Brain microvascular endothelial cell (primary cell): ENCODE measurements at regions not wholly inside any gene's neighbourhood (a gene's known extent, or its start where the extent isn't known, plus 50 kb on each side); places are given as distances from the start of the nearest gene placed in this dataset.

ENCODE experiments used
- DNase-seq: peaks from one replicate; pipeline ENCODE4 v3.0.0-alpha.2; 2020
- H3K27ac ChIP-seq: fragments of 250-450 bp; sonication (Bioruptor Pico); 2 replicates; pipeline ENCODE4 v1.5.1; 2020; ENCODE audit warnings: mild to moderate bottlenecking, moderate library complexity
- H3K27me3 ChIP-seq: fragments of 250-450 bp; sonication (Bioruptor Pico); replicated peaks from 2 replicates; pipeline ENCODE4 v1.5.1; 2020; ENCODE audit warnings: mild to moderate bottlenecking
- H3K36me3 ChIP-seq: fragments of 250-450 bp; sonication (Bioruptor Pico); replicated peaks from 2 replicates; pipeline ENCODE4 v1.5.1; 2020; ENCODE audit warnings: mild to moderate bottlenecking
- H3K4me3 ChIP-seq: 2 replicates; pipeline ENCODE4 v1.5.1; 2011; ENCODE audit warnings: low read depth, mild to moderate bottlenecking, control low read depth, low read length, moderate library complexity
- in situ Hi-C: cut with HindIII; loops from 2 replicates; pipeline ENCODE4 v1.10.0; 2017; ENCODE audit warnings: low sequenced_read_pairs, low pct_ligation_motif_present
- TF ChIP-seq, protein P1 (sequence below): IDR thresholded peaks from 2 replicates; pipeline ENCODE4 v1.5.1; 2011; ENCODE audit warnings: low read depth, mild to moderate bottlenecking, moderate library complexity, low read length, control low read depth, inconsistent platforms; ENCODE audit errors: missing control alignments

DNA sequence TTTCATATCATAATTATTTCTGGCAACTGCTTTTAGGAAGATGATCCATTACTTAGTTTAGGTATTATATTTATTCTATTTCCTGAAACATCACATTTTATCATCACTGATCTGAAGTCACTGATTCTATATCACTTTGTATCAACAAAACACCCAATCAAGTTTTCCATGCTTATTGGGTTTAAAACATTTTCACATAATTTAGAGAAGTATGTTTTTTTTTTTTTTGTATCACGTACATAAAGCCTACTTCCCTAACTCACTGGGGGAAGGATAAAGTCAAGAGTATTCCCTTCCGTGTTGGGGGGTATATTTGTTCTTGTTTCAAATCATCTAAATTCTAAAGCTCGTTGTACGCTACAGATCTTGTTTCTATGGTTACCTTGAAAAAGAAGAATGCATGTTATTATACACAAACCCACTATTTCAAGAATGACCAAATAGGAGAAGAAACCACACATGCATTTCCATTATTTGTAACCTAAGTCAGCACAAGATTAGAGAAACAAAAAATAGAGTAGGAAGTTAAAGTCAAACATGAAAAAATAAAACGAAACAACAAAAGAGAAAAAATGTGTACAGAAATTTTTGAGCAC, 637.2 kb upstream of the MIR17HG start:
- no peak overlapping the region for H3K27ac ChIP-seq
- H3K27me3 ChIP-seq, result no peaks in the 10 kb centered on the region
- in situ Hi-C loops, result no loop called here
- TF ChIP-seq, protein P1, sequence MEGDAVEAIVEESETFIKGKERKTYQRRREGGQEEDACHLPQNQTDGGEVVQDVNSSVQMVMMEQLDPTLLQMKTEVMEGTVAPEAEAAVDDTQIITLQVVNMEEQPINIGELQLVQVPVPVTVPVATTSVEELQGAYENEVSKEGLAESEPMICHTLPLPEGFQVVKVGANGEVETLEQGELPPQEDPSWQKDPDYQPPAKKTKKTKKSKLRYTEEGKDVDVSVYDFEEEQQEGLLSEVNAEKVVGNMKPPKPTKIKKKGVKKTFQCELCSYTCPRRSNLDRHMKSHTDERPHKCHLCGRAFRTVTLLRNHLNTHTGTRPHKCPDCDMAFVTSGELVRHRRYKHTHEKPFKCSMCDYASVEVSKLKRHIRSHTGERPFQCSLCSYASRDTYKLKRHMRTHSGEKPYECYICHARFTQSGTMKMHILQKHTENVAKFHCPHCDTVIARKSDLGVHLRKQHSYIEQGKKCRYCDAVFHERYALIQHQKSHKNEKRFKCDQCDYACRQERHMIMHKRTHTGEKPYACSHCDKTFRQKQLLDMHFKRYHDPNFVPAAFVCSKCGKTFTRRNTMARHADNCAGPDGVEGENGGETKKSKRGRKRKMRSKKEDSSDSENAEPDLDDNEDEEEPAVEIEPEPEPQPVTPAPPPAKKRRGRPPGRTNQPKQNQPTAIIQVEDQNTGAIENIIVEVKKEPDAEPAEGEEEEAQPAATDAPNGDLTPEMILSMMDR, result no peak
- DNase-seq, result no peak
- no peaks in the 10 kb centered on the region for H3K36me3 ChIP-seq
- H3K4me3 ChIP-seq, result no peak overlapping the region

GRCh38 chr13:90713441-90714133, 633.9 kb upstream of the MIR17HG start:
- Histone ChIP-seq H3K4me3 (no peak overlapping the region), H3K36me3 (no peaks in the 10 kb centered on the region), H3K27ac (no peak overlapping the region), H3K27me3 (no peaks in the 10 kb centered on the region)
- in situ Hi-C loops, result no loop called here
- no peak for DNase-seq
- TF ChIP-seq, protein P1, result no peak

GRCh38 chr13:90715485-90715884, 632.0 kb upstream of the MIR17HG start:
- in situ Hi-C loops, result no loop called here
- no peaks in the 10 kb centered on the region for H3K27me3 ChIP-seq
- no peaks in the 10 kb centered on the region for H3K36me3 ChIP-seq
- TF ChIP-seq, protein P1, result no peak
- H3K4me3 ChIP-seq, result no peak overlapping the region
- no peak overlapping the region for H3K27ac ChIP-seq
- DNase-seq, result no peak

GRCh38 chr13:90717451-90717936, 630.0 kb upstream of the MIR17HG start:
- TF ChIP-seq, protein P1, result no peak
- Histone ChIP-seq H3K36me3 (no peaks in the 10 kb centered on the region), H3K27ac (no peak overlapping the region), H3K27me3 (no peaks in the 10 kb centered on the region), H3K4me3 (no peak overlapping the region)
- in situ Hi-C loops, result no loop called here
- DNase-seq, result peak; percentile 40

DNA sequence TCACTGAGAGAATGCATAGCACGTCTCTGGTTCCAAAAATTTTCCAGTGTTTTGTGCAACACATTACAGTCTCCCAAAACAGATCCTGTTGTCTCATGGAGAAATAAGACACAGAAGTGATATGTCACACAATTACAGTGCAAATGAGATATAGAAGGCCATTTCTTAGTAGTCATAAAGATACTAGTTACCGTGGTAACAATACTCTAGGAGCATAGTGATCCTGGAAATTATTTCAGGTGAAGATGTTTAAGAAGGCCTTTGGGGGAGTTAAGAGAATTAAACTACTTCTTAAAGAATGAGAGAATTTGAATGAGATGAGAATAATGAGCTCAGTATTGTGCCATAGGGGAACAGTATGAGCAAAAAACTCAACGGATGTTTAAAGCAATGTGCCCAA, 628.0 kb upstream of the MIR17HG start:
- in situ Hi-C loops, result no loop called here
- no peaks in the 10 kb centered on the region for H3K36me3 ChIP-seq
- TF ChIP-seq, protein P1, result no peak
- DNase-seq, result no peak
- H3K27ac ChIP-seq, result no peak overlapping the region
- no peak overlapping the region for H3K4me3 ChIP-seq
- H3K27me3 ChIP-seq, result no peaks in the 10 kb centered on the region

- Histone ChIP-seq H3K4me3 (no peak overlapping the region), H3K27me3 (no peaks in the 10 kb centered on the region), H3K27ac (no peak overlapping the region), H3K36me3 (no peaks in the 10 kb centered on the region)
- no peak for DNase-seq
- TF ChIP-seq, protein P1, result no peak
- in situ Hi-C loops, result no loop called here
Measured at GRCh38 chr13:90721937-90722336, 625.5 kb upstream of the MIR17HG start.
